A673 (cell line): ENCODE measurements at regions not wholly inside any gene's neighbourhood (a gene's known extent, or its start where the extent isn't known, plus 50 kb on each side); places are given as distances from the start of the nearest gene placed in this dataset.

Experiments
- CTCF ChIP-seq: fragments of 300-800, 200-600 bp; sonication (generic); conservative IDR thresholded peaks from 2 replicates; pipeline ENCODE4 v1.5.1; 2017; ENCODE audit warnings: low read depth, mild to moderate bottlenecking, antibody characterized with exemption, low read length, moderate library complexity, mixed read lengths
- EZH2 ChIP-seq: fragments of 200-600 bp; sonication (generic); IDR thresholded peaks from 2 replicates; pipeline ENCODE4 v1.6.1; 2017; ENCODE audit warnings: borderline replicate concordance, low read depth, mild to moderate bottlenecking, mixed read lengths, antibody characterized with exemption, low read length; ENCODE audit not compliant: poor library complexity, severe bottlenecking

DNA sequence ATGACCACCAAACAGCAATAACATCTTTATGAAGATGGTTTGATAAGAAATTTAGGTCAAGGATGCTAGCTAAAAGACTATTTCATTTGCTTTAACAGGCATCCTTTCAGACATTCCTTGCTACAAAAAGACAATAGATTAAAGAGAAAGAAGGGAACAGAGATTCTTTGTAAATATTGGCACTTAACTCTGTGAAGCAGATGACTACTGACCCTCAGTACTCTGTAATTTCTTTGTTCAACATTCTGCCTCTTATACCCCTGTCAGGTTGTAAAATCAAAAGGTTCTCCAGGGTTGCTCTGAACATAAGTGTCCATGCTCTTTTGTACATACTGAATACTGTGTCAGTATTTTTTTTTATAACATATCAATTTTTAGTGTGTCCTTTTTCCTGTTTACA is 610.6 kb upstream of the GRAMD2B start:
- TF ChIP-seq CTCF: no peak
- TF ChIP-seq EZH2: no peak
